ENCODE measurements at regions not wholly inside any gene's neighbourhood (a gene's known extent, or its start where the extent isn't known, plus 50 kb on each side); places are given as distances from the start of the nearest gene placed in this dataset.

DNA sequence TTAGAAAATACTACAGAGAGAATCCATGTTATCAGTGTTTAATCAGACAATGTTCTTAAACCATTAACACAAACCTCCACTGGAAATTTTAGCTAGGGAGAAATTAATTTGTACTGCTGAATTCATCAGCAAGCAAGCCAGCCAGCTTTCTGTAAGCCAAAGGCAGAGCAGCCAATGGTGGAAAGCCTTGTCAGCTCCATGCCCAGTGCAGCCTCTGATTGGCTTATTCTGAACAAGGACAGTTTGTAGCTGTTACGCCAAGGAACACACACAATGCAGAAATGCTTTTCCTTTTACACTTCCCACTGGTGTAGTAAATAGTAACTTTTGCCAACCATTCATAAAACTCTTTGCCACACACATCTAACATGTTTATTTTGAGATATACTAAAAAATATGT, 265.0 kb downstream of the TENT5A start:
- TF ChIP-seq, protein P1, sequence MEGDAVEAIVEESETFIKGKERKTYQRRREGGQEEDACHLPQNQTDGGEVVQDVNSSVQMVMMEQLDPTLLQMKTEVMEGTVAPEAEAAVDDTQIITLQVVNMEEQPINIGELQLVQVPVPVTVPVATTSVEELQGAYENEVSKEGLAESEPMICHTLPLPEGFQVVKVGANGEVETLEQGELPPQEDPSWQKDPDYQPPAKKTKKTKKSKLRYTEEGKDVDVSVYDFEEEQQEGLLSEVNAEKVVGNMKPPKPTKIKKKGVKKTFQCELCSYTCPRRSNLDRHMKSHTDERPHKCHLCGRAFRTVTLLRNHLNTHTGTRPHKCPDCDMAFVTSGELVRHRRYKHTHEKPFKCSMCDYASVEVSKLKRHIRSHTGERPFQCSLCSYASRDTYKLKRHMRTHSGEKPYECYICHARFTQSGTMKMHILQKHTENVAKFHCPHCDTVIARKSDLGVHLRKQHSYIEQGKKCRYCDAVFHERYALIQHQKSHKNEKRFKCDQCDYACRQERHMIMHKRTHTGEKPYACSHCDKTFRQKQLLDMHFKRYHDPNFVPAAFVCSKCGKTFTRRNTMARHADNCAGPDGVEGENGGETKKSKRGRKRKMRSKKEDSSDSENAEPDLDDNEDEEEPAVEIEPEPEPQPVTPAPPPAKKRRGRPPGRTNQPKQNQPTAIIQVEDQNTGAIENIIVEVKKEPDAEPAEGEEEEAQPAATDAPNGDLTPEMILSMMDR (IDR thresholded peaks at IDR 0.05 in 2 of 3, conservative IDR thresholded peaks at IDR 0.05 in 1 of 3; ENCODE audit: borderline replicate concordance in 1 of 3, insufficient read depth in 1 of 3, low read depth in 2 of 3, low read length in 2 of 3), result no peak
- TF ChIP-seq, protein P2, sequence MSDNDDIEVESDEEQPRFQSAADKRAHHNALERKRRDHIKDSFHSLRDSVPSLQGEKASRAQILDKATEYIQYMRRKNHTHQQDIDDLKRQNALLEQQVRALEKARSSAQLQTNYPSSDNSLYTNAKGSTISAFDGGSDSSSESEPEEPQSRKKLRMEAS (IDR thresholded peaks at IDR 0.05), result no peak
- TF ChIP-seq SP1 (IDR thresholded peaks at IDR 0.05; ENCODE audit: low read depth) (no peak), CEBPB (IDR thresholded peaks at IDR 0.05; ENCODE audit: low read depth) (no peak), RAD21 (IDR thresholded peaks at IDR 0.05; ENCODE audit: low read depth) (no peak), YY1 (IDR thresholded peaks at IDR 0.05; ENCODE audit: extremely low read depth, insufficient replicate concordance, low read depth, low read length) (no peak), SRF (IDR thresholded peaks at IDR 0.05; ENCODE audit: low read depth) (no peak), EGR1 (IDR thresholded peaks at IDR 0.05; ENCODE audit: low read depth) (no peak), EZH2 (IDR thresholded peaks at IDR 0.05) (no peak)
- TF ChIP-seq, protein P3, sequence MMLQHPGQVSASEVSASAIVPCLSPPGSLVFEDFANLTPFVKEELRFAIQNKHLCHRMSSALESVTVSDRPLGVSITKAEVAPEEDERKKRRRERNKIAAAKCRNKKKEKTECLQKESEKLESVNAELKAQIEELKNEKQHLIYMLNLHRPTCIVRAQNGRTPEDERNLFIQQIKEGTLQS (IDR thresholded peaks at IDR 0.05), result no peak
